ENCODE measurements at regions not wholly inside any gene's neighbourhood (a gene's known extent, or its start where the extent isn't known, plus 50 kb on each side); places are given as distances from the start of the nearest gene placed in this dataset.

GRCh38 chr10:59108886-59109288 is 67.6 kb upstream of the PHYHIPL start:
- no peaks in the 10 kb centered on the region for H3K79me2 ChIP-seq (ENCODE audit: low read length)
- no peak overlapping the region for H2AFZ ChIP-seq (ENCODE audit: low read depth, low read length)
- no peaks in the 10 kb centered on the region for H3K9me3 ChIP-seq (ENCODE audit: insufficient read depth, low read length)
- no peaks in the 10 kb centered on the region for H3K4me1 ChIP-seq (ENCODE audit: low read length)
- H3K27me3 ChIP-seq (ENCODE audit: low read depth, low read length) = no peaks in the 10 kb centered on the region
- H3K36me3 ChIP-seq (replicated peaks; ENCODE audit: low read depth, low read length) = no peaks in the 10 kb centered on the region
- H3K27ac ChIP-seq (ENCODE audit: low read length) = no peak overlapping the region
- TF ChIP-seq EZH2phosphoT487 (IDR thresholded peaks at IDR 0.05; ENCODE audit: low read depth) = no peak
- no peak for TF ChIP-seq CTCF (IDR thresholded peaks at IDR 0.05; ENCODE audit: low read depth, low read length)
- H3K4me2 ChIP-seq (ENCODE audit: low read length) = no peak overlapping the region
- no peak overlapping the region for H3K4me3 ChIP-seq (ENCODE audit: low read length)
- H3K9ac ChIP-seq (ENCODE audit: low read length) = no peak overlapping the region
- H4K20me1 ChIP-seq (ENCODE audit: insufficient read depth, low read length) = no peaks in the 10 kb centered on the region

- Histone ChIP-seq H3K4me3 (ENCODE audit: low read length) (no peak overlapping the region), H3K27ac (ENCODE audit: low read length) (no peak overlapping the region), H3K4me2 (ENCODE audit: low read length) (no peak overlapping the region), H3K27me3 (ENCODE audit: low read depth, low read length) (no peaks in the 10 kb centered on the region), H3K9me3 (ENCODE audit: insufficient read depth, low read length) (no peaks in the 10 kb centered on the region), H3K79me2 (ENCODE audit: low read length) (no peaks in the 10 kb centered on the region), H4K20me1 (ENCODE audit: insufficient read depth, low read length) (no peaks in the 10 kb centered on the region), H3K36me3 (replicated peaks; ENCODE audit: low read depth, low read length) (no peaks in the 10 kb centered on the region), H3K9ac (ENCODE audit: low read length) (no peak overlapping the region), H2AFZ (ENCODE audit: low read depth, low read length) (no peak overlapping the region), H3K4me1 (ENCODE audit: low read length) (no peaks in the 10 kb centered on the region)
- TF ChIP-seq CTCF (IDR thresholded peaks at IDR 0.05; ENCODE audit: low read depth, low read length) (no peak), EZH2phosphoT487 (IDR thresholded peaks at IDR 0.05; ENCODE audit: low read depth) (no peak)
These were observed 66.6 kb upstream of the PHYHIPL start for GRCh38 chr10:59109826-59110225.

GRCh38 chr10:59124187-59124586 is 52.3 kb upstream of the PHYHIPL start:
- no peaks in the 10 kb centered on the region for H3K27me3 ChIP-seq (ENCODE audit: low read depth, low read length)
- TF ChIP-seq CTCF (IDR thresholded peaks at IDR 0.05; ENCODE audit: low read depth, low read length) = no peak
- TF ChIP-seq EZH2phosphoT487 (IDR thresholded peaks at IDR 0.05; ENCODE audit: low read depth) = no peak
- no peaks in the 10 kb centered on the region for H3K79me2 ChIP-seq (ENCODE audit: low read length)
- H3K4me1 ChIP-seq (ENCODE audit: low read length) = no peaks in the 10 kb centered on the region
- H3K9me3 ChIP-seq (ENCODE audit: insufficient read depth, low read length) = no peaks in the 10 kb centered on the region
- no peak overlapping the region for H3K4me3 ChIP-seq (ENCODE audit: low read length)
- no peak overlapping the region for H2AFZ ChIP-seq (ENCODE audit: low read depth, low read length)
- H4K20me1 ChIP-seq (ENCODE audit: insufficient read depth, low read length) = no peaks in the 10 kb centered on the region
- H3K36me3 ChIP-seq (replicated peaks; ENCODE audit: low read depth, low read length) = no peaks in the 10 kb centered on the region
- no peak overlapping the region for H3K4me2 ChIP-seq (ENCODE audit: low read length)
- no peak overlapping the region for H3K27ac ChIP-seq (ENCODE audit: low read length)
- no peak overlapping the region for H3K9ac ChIP-seq (ENCODE audit: low read length)

GRCh38 chr10:59125666-59126065 is 50.8 kb upstream of the PHYHIPL start:
- Histone ChIP-seq H3K27ac (ENCODE audit: low read length) (no peak overlapping the region), H3K4me3 (ENCODE audit: low read length) (no peak overlapping the region), H3K79me2 (ENCODE audit: low read length) (no peaks in the 10 kb centered on the region), H2AFZ (ENCODE audit: low read depth, low read length) (no peak overlapping the region), H3K36me3 (replicated peaks; ENCODE audit: low read depth, low read length) (no peaks in the 10 kb centered on the region), H3K4me2 (ENCODE audit: low read length) (no peak overlapping the region), H4K20me1 (ENCODE audit: insufficient read depth, low read length) (no peaks in the 10 kb centered on the region), H3K9me3 (ENCODE audit: insufficient read depth, low read length) (no peaks in the 10 kb centered on the region), H3K9ac (ENCODE audit: low read length) (no peak overlapping the region), H3K4me1 (ENCODE audit: low read length) (no peaks in the 10 kb centered on the region), H3K27me3 (ENCODE audit: low read depth, low read length) (no peaks in the 10 kb centered on the region)
- no peak for TF ChIP-seq CTCF (IDR thresholded peaks at IDR 0.05; ENCODE audit: low read depth, low read length)
- TF ChIP-seq EZH2phosphoT487 (IDR thresholded peaks at IDR 0.05; ENCODE audit: low read depth) = no peak

All from OCI-LY3 (cell line).